ENCODE measurements at regions not wholly inside any gene's neighbourhood (a gene's known extent, or its start where the extent isn't known, plus 50 kb on each side); places are given as distances from the start of the nearest gene placed in this dataset.
"Not testable (repeated sequence)": the region's sequence is repeated elsewhere in the genome, so short reads cannot be mapped to it uniquely, and the experiment has no call there.

- Mint-ChIP-seq H3K27me3 (ENCODE audit: insufficient read depth, unreplicated experiment) (no peaks in the 10 kb centered on the region), H3K4me3 (ENCODE audit: unreplicated experiment) (peak overlapping the region; percentile 33), H3K27ac (ENCODE audit: low read depth, unreplicated experiment) (peak overlapping the region; percentile 95), H3K36me3 (ENCODE audit: insufficient read depth, unreplicated experiment) (peaks cover 7% of the 10 kb centered on the region), H3K9me3 (ENCODE audit: unreplicated experiment) (no peaks in the 10 kb centered on the region), H3K4me1 (ENCODE audit: insufficient read depth, unreplicated experiment) (peaks cover 62% of the 10 kb centered on the region)
- TF ChIP-seq CTCF (IDR thresholded peaks at IDR 0.05; ENCODE audit: unreplicated experiment) = no peak
- CTCF ChIA-PET = interaction anchor here (0.5 to 0.7 kb wide), 6 partner anchors 18 to 1943 kb away, joined by 3 read pairs; no protein-coding TSS in a partner anchor
- POLR2A ChIA-PET = interaction anchor here (0.8 to 3.0 kb wide), 6 partner anchors 43 to 115 kb away, joined by 3 to 17 read pairs (median 6); no protein-coding TSS in a partner anchor
- no TSS peak for BruUV-seq (replicated peaks)
- no peak for DNase-seq (ENCODE audit: unreplicated experiment)
- intact Hi-C loops (cut with micrococcal nuclease) = loop anchor here (10.0 kb wide), 1 partner anchor 72 kb away; no protein-coding TSS in a partner anchor
These were observed 134.2 kb downstream of the TMEM30B start for GRCh38 chr14:61146899-61147298.

DNA sequence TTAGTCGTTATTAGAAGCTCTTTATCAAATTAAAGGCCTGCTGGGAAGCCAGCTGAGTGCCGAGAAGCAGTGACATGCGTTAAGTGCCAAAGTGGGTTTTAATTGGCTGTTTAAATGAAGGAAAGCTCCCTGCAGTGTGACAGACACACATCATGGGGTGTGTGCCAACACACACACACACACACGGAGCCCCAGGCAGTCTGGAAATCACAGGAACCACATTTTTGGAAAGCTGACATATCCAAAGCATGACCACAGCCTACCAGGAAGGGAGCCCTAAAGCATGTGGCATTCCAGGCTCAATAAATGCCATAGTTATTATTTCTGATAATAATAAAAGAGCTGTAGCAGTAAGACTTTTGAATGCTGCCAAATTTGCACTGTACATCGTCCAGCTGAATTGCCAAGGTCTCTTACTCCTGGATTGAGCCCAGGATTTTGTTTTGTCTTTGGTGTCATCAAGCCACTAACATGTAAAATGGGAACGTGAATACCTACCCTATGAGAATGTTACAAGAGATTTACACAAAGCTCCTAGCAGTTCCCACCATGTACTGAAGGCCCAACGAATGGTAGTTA is 135.1 kb downstream of the TMEM30B start:
- POLR2A ChIA-PET = interaction anchor here (0.7 to 3.0 kb wide), 11 partner anchors 8 to 896 kb away, joined by 3 to 17 read pairs (median 4); partner anchors contain the start of genes SLC38A6 and TRMT5
- CTCF ChIA-PET = interaction anchor here (0.5 to 1.2 kb wide), 7 partner anchors 17 to 257 kb away, joined by 3 to 4 read pairs (median 3); no protein-coding TSS in a partner anchor
- peaks cover 57% of the 10 kb centered on the region for H3K4me1 Mint-ChIP-seq (ENCODE audit: insufficient read depth, unreplicated experiment)
- intact Hi-C loops (cut with micrococcal nuclease) = loop anchor here (10.0 kb wide), 1 partner anchor 71 kb away; no protein-coding TSS in a partner anchor
- H3K27ac Mint-ChIP-seq (ENCODE audit: low read depth, unreplicated experiment) = peak overlapping the region; percentile 95
- no peaks in the 10 kb centered on the region for H3K27me3 Mint-ChIP-seq (ENCODE audit: insufficient read depth, unreplicated experiment)
- TF ChIP-seq CTCF (IDR thresholded peaks at IDR 0.05; ENCODE audit: unreplicated experiment) = no peak
- H3K9me3 Mint-ChIP-seq (ENCODE audit: unreplicated experiment) = no peaks in the 10 kb centered on the region
- H3K36me3 Mint-ChIP-seq (ENCODE audit: insufficient read depth, unreplicated experiment) = peaks cover 7% of the 10 kb centered on the region
- H3K4me3 Mint-ChIP-seq (ENCODE audit: unreplicated experiment) = no peak overlapping the region
- no TSS peak for BruUV-seq (replicated peaks)
- peak; percentile 76 for DNase-seq (ENCODE audit: unreplicated experiment)

GRCh38 chr14:61145034-61145902 is 135.9 kb downstream of the TMEM30B start:
- no peak for TF ChIP-seq CTCF (IDR thresholded peaks at IDR 0.05; ENCODE audit: unreplicated experiment)
- peaks cover 53% of the 10 kb centered on the region for H3K4me1 Mint-ChIP-seq (ENCODE audit: insufficient read depth, unreplicated experiment)
- H3K9me3 Mint-ChIP-seq (ENCODE audit: unreplicated experiment) = no peaks in the 10 kb centered on the region
- H3K4me3 Mint-ChIP-seq (ENCODE audit: unreplicated experiment) = no peak overlapping the region
- H3K27ac Mint-ChIP-seq (ENCODE audit: low read depth, unreplicated experiment) = peak overlapping the region; percentile 95
- TSS peak; percentile 85 for BruUV-seq (replicated peaks)
- ChIA-PET CTCF (interaction anchor here (0.6 to 1.2 kb wide), 8 partner anchors 17 to 519 kb away, joined by 3 to 4 read pairs (median 3); no protein-coding TSS in a partner anchor), POLR2A (interaction anchor here (0.6 to 3.0 kb wide), 12 partner anchors 9 to 895 kb away, joined by 3 to 17 read pairs (median 4); partner anchors contain the start of genes SLC38A6 and TRMT5)
- intact Hi-C loops (cut with micrococcal nuclease) = loop anchor here (10.0 kb wide), 1 partner anchor 70 kb away; no protein-coding TSS in a partner anchor
- peaks cover 7% of the 10 kb centered on the region for H3K36me3 Mint-ChIP-seq (ENCODE audit: insufficient read depth, unreplicated experiment)
- no peaks in the 10 kb centered on the region for H3K27me3 Mint-ChIP-seq (ENCODE audit: insufficient read depth, unreplicated experiment)
- DNase-seq (ENCODE audit: unreplicated experiment) = peak; percentile 61

DNA sequence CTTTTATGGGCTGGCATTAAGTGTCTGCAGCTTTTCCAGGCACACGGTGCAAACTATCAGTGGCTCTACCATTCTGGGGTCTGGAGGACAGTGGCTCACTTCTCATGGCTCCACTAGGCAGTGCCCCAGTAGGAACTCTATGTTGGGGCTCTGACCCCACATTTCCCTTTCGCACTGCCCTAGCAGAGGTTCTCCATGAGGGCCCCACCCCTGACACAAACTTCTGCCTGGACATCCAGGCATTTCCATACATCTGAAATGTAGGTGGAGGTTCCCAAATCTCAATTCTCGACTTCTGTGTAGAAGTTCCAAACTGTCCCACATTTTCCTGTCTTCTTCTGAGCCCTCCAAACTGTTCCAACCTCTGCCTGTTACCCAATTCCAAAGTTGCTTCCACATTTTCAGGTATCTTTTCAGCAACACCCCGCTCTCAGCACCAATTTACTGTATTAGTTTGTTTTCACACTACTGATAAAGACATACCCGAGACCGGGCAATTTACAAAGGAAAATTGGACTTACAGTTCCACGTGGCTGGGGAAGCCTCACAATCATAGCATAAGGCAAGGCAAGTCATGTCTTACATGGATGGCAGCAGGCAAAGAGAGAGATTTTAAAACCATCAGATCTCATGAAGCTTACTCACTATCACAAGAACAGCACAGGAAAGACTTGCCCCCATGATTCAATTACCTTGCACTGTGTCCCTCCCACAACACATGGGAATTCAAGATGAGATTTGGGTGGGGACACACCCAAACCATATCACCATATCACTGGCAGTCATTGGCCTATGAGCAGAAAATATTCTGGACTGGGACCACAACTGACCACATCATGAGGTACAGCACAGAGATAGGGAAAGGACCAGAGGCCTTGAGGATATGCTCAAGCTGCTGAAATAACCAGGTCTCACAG is 136.8 kb downstream of the TMEM30B start:
- not testable (repeated sequence) for H3K9me3 Mint-ChIP-seq (ENCODE audit: unreplicated experiment); H3K36me3 Mint-ChIP-seq (ENCODE audit: insufficient read depth, unreplicated experiment); H3K4me3 Mint-ChIP-seq (ENCODE audit: unreplicated experiment); H3K27me3 Mint-ChIP-seq (ENCODE audit: insufficient read depth, unreplicated experiment); DNase-seq (ENCODE audit: unreplicated experiment)
- H3K27ac Mint-ChIP-seq (ENCODE audit: low read depth, unreplicated experiment) = peak overlapping the region; percentile 95
- TSS peak; percentile 93 for BruUV-seq (replicated peaks)
- ChIA-PET CTCF (interaction anchor here (0.7 to 1.0 kb wide), 3 partner anchors 16 to 518 kb away, joined by 3 to 4 read pairs (median 3); no protein-coding TSS in a partner anchor), POLR2A (interaction anchor here (0.7 to 3.0 kb wide), 6 partner anchors 31 to 66 kb away, joined by 3 to 17 read pairs (median 6); no protein-coding TSS in a partner anchor)
- intact Hi-C loops (cut with micrococcal nuclease) = loop anchor here (10.0 kb wide), 1 partner anchor 70 kb away; no protein-coding TSS in a partner anchor
- peaks cover 45% of the 10 kb centered on the region for H3K4me1 Mint-ChIP-seq (ENCODE audit: insufficient read depth, unreplicated experiment)

Data from MCF 10A (cell line).